Medulla oblongata (tissue), 1 donor: ENCODE measurements at regions not wholly inside any gene's neighbourhood (a gene's known extent, or its start where the extent isn't known, plus 50 kb on each side); places are given as distances from the start of the nearest gene placed in this dataset.
"Not testable (repeated sequence)": the region's sequence is repeated elsewhere in the genome, so short reads cannot be mapped to it uniquely, and the experiment has no call there.

Experiments used
- DNase-seq: peaks from one replicate; pipeline ENCODE4 v3.0.0-alpha.2; 2015; ENCODE audit errors: extremely low spot score

- DNase-seq: not testable (repeated sequence)
Observed at GRCh38 chr16:16448423-16448822, 69.5 kb downstream of the NPIPA7 start.

GRCh38 chr16:16449712-16450237 is 70.8 kb downstream of the NPIPA7 start:
- DNase-seq: not testable (repeated sequence)

GRCh38 chr16:16451721-16452410 is 72.9 kb downstream of the NPIPA7 start:
- not testable (repeated sequence) for DNase-seq

- DNase-seq: not testable (repeated sequence)
Observed at GRCh38 chr16:16458579-16458978, 79.6 kb downstream of the NPIPA7 start.

GRCh38 chr16:16463792-16464191 is 84.9 kb downstream of the NPIPA7 start:
- not testable (repeated sequence) for DNase-seq

- DNase-seq: not testable (repeated sequence)
Observed at GRCh38 chr16:16488919-16489318, 110.0 kb downstream of the NPIPA7 start.

GRCh38 chr16:16489466-16489865 is 110.5 kb downstream of the NPIPA7 start:
- not testable (repeated sequence) for DNase-seq

- not testable (repeated sequence) for DNase-seq
Observed at GRCh38 chr16:16494114-16494513, 115.2 kb downstream of the NPIPA7 start.

GRCh38 chr16:16494998-16495397 is 116.1 kb downstream of the NPIPA7 start:
- DNase-seq: not testable (repeated sequence)

GRCh38 chr16:16499875-16500274 is 120.9 kb downstream of the NPIPA7 start:
- not testable (repeated sequence) for DNase-seq

- not testable (repeated sequence) for DNase-seq
Observed at GRCh38 chr16:16507041-16507440, 128.1 kb downstream of the NPIPA7 start.

GRCh38 chr16:16508344-16508743 is 129.4 kb downstream of the NPIPA7 start:
- not testable (repeated sequence) for DNase-seq

- not testable (repeated sequence) for DNase-seq
Observed at GRCh38 chr16:16519395-16519794, 140.5 kb downstream of the NPIPA7 start.

GRCh38 chr16:16521239-16522002 is 142.5 kb downstream of the NPIPA7 start:
- DNase-seq: not testable (repeated sequence)

- DNase-seq: not testable (repeated sequence)
Observed at GRCh38 chr16:16526998-16527397, 148.1 kb downstream of the NPIPA7 start.

GRCh38 chr16:16530744-16531143 is 151.8 kb downstream of the NPIPA7 start:
- not testable (repeated sequence) for DNase-seq

GRCh38 chr16:16535565-16535964 is 156.6 kb downstream of the NPIPA7 start:
- not testable (repeated sequence) for DNase-seq

- DNase-seq: not testable (repeated sequence)
Observed at GRCh38 chr16:16536151-16536550, 157.2 kb downstream of the NPIPA7 start.

- not testable (repeated sequence) for DNase-seq
Observed at GRCh38 chr16:16549710-16550109, 170.8 kb downstream of the NPIPA7 start.

GRCh38 chr16:16550824-16551223 is 171.9 kb downstream of the NPIPA7 start:
- DNase-seq: not testable (repeated sequence)

GRCh38 chr16:16552819-16553340 is 173.9 kb downstream of the NPIPA7 start:
- not testable (repeated sequence) for DNase-seq

GRCh38 chr16:16559179-16559740 is 180.3 kb downstream of the NPIPA7 start:
- DNase-seq: not testable (repeated sequence)
